GM19328 (cell line): ENCODE measurements at regions not wholly inside any gene's neighbourhood (a gene's known extent, or its start where the extent isn't known, plus 50 kb on each side); places are given as distances from the start of the nearest gene placed in this dataset.
"Not testable (repeated sequence)": the region's sequence is repeated elsewhere in the genome, so short reads cannot be mapped to it uniquely, and the experiment has no call there.

Experiments
- ATAC-seq: cut with Tn5 transposase; IDR thresholded peaks from one replicate; pipeline ENCODE4 v1.9.1; 2021; ENCODE audit warnings: mild to moderate bottlenecking, moderate library complexity; ENCODE audit not compliant: unreplicated experiment

DNA sequence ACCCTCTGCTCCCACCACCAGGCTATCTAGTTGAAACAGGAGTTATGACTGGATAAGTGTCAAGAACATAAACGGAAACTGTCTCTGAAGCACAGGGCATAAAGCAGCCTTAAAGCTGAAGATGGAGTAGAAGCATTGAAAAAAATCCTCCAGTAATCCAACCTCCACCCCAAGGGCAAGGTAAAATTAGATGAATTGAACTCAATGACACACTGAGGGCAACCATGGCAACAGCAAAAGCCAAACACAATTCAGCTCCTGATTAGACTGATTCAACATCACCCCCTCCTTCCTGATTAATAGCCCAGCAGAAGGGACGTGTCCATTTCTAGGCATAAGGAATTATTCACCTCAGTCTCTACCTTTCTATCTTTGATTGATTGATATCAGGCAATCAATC, 183.2 kb upstream of the MAP3K1 start:
- ATAC-seq: no peak

DNA sequence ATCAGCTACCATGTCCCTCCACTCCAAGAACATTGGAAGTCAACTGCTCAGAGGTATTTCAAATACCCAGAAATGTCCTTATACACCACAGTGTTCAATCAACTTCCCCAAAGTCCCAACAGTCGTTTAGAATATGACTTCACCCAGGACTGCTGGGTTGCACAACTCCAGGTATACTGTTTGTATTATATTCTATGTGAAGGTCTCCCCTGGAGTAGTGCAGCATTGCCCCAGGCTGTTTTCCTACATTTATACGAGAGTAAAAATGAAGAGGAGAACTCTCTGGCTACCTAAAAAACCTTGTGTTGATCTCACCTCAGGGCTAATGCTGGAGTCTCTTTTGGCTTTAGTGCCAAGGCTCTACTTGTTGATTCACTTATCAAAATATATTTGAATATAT, 183.6 kb upstream of the MAP3K1 start:
- no peak for ATAC-seq

DNA sequence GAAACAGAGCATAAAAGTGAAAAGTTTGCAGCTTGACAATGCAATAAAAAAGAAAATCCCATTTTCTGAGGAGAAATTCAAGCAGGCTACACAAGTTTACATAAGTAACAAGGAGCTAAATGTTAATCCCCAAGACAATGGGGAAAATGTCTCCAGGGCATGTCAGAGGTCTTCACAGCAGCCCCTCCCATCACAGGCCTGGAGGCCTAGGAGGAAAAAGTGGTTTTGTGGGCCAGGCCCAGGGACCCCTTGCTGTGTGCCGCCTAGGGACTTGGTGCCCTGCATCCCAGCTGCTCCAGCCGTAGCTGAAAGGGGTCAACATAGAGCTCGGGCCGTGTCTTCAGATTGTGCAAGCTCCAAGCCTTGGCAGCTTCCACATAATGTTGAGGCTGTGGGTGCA, 186.7 kb upstream of the MAP3K1 start:
- not testable (repeated sequence) for ATAC-seq

DNA sequence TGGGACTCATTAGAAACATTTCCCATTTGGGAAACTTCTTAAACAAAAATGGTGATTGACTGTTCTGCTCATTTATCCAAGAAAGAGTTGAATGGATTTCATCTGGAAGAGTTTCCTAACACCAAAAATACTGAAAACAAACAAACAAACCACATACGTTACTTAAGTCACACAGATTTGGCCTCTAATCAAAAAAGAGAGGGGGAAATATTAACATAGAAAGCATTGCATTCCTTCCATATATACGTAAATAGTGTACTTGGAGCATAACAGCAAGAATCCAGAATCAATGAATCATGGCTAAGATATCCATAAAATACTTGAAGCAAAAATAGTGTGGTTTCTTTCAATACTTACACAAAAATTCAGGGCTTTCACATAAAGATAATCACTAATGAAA, 189.8 kb upstream of the MAP3K1 start:
- no peak for ATAC-seq

DNA sequence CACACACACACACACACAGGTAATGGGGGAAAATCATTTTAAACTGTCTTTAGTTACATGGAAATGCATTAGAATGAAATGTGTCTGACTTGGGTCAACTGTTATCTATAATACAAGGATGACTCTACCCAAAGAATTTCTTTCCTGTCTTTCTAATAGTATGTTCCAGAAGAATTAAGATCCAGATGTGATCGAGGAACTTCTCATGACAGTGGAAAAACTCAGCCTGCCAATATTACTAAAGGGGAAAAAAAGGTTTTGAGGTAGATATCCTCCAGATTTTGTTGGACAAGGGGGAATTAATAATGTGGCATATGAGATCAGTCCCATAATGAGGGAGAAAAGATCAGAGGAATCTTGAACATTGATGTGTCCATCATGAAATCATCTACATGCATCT, 190.6 kb upstream of the MAP3K1 start:
- no peak for ATAC-seq

DNA sequence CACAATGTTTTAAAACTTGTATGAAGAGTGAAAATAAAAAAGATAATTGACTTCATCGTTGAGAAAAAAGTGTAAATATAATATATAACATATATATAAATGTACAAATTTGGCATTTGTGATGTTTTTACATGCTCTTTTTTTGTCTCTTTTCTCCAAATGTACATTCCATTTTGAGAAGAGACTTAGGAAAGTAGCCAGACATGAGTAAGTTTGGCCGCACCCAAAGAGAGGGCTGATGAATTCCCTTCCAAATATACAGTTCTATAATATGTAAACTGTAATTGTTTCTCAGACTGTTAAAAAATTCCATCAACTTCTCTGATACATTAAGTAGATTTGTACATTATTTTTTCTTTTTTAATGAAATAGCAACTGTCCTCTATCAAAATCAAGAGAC, 193.2 kb upstream of the MAP3K1 start:
- ATAC-seq: no peak

DNA sequence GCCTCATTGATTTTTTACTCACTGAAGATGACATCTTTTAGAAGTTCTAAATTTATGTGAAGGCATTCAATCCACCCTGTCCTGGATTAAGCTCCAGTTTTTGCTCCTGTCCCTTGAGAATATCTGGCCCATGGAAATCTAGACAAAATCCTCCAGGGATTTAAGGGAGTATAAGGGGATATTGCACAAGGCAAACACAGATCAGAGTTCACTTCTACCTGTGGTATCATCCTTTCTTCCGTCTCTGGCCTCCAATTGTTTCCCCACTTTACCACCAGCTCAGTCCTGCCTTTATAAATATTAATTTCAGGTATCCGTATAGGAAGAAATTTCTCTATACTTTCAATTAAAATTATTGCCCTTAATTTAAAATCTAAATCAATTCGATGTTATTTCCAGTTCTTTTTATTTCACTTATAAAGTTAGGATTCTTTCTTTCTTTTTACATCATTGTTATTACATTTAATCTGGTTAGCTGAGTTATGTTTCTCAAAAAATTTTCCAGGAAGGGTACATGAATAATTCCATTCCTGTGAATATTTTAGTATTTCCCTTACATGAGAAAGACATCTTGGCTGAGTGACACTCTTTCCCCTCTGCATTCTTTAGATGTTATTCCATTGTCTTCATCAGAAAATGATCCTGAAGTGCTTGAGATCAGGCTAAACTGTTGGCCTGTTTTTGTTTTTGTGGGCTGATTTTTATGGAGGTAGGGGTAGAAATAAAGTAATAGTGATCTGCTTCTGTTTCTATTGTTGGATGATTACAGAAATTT, 194.3 kb upstream of the MAP3K1 start:
- ATAC-seq: no peak

DNA sequence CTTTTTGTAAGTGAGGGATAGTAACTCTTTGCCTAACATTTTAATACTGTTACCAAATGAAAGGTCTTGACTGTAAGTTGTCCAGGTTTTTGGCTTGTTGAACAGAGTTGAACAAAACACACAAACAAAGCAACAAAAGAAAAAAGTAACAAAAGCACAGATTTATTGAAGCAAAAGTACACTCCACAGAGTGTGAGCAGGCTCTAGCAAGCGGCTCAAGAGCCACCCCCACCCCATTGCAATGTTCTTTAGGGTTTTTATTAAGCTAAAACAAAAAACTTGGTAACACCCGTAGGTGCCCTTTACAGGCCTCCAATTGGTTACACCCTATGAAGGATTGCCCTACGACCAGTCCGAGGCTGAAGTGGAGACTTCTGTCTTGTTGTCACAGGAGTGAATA, 197.4 kb upstream of the MAP3K1 start:
- ATAC-seq: no peak

DNA sequence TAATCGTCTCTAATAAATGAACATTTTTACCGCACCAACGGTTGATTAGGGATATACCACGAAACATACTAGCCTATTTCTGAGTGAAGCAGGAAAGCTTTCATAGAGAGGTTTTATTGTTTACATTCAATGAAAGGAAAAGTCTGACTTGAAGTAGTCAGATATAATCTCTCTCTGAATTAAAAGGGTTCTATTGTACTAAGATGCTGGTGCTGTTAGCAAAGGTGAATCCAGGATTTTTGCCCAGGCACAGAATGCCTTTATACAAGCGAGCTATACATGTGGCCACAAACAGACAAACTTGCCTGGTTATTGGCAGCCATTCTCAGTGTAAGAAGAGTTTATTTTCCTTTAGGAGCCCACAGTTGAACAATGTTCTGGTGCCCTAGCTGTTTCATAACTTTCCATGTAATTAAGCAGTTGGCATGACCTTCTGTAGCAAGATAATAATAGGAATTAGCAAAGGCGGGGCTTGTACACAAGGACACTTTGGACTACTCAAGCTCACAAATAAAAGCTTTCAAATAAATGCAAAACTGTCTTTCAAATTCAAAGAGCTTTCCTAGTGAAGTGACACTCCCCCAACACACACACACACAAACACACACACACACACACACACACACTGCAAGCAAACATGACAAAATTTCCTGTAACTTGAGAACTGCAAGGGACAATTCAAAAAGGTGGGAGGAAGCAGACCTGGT, 198.7 kb upstream of the MAP3K1 start:
- no peak for ATAC-seq

DNA sequence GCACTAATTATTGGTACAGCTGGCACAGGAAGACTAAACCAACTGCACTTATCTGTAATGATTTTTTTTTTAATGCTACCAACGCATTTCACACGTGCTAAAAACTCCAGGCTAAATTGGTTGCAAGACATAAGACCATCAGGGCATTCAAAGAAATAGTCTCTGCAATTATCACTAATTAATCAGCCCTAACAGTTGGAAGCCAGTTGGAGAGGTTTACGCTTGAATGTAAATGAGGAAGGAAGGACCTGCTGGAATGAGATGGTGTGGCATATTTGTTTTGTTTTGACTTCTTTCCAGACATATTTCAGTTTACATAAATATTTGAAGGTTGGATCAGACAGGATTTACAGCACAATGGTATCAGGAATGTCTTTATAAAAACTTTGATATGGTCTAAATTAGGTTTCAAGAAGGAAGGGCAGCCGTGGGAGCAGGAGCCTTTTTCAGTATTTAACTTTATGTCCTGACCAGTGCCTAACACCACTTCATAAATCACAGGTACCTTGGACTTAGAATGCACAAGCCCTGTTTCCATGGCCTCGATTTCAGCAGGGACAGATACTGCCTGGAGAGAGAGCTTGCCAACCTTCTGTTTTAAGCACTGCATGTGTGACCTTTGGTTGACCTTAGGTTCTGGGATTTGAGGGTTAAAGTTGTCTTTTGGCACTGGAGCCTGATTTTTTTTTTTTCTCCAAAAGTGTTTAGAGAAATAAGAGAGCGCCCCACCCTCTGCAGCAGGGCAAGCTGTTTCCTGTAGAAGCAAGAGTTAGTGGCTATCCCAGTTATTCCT, 199.8 kb upstream of the MAP3K1 start:
- no peak for ATAC-seq

DNA sequence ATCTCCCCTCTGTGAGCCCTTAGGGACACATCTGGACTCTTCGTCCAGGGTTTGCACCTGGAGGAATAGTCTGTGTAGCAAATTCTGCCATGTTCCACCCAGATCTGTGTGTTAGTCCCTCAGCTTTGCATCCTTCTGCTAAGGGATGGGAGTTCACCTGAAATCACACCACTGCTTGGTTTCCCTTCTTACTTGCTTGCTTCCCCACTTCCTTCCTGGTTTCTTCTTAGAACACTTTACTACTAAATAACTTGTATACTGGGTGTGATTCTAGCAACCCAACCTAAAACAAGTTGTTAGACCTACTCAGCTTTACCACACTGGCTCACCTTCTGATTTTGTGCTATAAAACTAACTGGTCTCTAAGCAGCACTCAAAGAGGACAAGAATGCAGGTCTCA, 202.6 kb upstream of the MAP3K1 start:
- ATAC-seq: no peak

DNA sequence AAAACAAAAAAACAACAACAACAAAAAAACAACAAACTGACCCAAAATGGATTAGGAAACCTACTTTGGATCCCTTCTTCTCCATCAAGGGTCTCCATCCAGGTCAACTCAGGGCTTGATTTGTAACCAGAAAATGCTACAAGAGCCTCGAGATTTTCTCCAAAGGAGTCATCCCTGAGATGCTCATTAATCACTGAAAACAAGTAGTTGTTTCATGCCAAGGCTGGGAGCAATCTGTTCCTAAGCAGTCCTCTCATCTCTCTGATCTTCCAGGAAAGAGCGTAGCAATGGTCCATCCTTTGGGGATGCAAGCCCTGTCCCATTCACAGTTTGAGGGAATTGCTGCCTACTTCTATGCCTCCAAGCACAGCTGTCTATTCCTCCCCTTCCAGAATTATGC, 203.0 kb upstream of the MAP3K1 start:
- ATAC-seq: no peak

DNA sequence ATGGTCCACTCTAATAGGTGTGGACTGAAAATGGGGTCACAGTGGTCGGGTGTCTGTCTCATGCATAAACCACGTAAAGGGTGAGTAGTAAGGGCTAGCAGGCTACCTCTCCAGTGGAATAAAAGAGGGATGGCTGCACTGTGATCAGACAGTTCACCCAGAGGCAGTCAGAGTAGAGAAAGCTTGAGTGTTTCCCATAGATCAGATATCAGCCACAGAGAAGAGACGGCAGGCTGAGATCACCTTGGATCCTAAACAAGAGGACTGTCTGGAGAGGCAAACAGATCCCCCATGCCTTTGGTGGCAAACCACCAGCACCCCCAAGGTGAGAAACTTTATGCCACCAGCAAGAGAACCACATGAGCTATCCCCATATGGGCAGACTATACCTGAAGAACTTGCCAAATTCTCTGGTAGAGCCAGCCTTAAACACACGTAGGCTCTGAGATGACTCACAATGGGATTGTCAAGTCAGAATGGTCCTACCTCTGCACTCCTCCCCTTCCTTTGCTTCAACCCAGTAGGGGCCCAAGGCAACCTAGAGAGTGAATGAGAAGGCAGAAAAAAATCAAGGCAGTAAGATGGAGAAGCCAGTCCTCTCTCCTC, 205.2 kb upstream of the MAP3K1 start:
- ATAC-seq: no peak

DNA sequence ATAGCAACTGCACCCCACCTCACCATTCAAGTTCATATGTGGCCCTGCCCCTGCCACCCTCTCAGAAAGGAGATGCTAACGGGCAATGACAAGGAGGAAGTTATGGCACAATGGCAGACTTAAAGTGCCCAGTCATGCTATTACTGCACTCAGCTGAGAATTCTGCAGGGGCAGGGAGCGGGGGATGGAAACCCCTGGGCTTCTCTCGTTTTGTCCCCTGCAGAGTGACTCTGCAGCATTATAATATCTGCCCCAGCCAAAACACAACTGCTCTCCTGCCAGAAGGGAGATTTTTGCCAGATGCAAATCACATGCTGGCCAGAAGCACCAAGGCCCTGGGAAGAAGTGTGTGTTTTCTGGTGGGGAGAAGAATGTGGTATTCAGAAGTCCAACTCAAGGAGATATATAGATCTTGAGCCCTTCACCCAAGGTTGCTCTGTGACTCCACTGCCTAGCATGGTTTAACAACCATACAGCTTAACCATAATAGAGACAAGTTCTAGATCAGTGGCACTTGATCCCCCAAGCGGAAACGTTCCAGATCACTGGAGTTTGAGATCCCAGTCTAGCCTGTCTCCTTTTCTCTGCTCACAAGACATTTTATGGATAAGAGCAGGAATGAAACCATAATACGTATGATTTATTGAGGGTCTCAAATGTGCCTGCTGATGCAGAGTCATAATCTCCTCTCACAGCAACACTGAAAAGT, 207.0 kb upstream of the MAP3K1 start:
- no peak for ATAC-seq

DNA sequence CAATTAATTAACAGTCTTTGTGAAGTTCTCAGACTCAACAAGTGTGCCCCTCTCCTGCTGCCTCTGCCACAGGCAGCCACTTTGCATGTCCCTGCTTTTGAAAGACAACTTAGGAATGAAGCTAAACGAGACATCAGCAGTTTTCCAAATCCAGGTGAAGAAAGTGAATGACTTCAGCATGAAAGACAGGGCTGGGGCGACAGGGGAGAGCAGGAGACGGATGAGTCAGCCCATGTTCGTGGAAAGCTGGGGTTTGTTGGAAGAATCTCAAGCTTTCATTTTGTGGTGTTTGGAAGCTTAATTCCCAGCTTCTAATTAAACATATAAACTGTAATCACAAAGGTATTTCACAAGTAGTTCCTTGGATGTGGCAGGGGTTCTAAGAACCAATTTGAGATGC, 207.8 kb upstream of the MAP3K1 start:
- no peak for ATAC-seq

DNA sequence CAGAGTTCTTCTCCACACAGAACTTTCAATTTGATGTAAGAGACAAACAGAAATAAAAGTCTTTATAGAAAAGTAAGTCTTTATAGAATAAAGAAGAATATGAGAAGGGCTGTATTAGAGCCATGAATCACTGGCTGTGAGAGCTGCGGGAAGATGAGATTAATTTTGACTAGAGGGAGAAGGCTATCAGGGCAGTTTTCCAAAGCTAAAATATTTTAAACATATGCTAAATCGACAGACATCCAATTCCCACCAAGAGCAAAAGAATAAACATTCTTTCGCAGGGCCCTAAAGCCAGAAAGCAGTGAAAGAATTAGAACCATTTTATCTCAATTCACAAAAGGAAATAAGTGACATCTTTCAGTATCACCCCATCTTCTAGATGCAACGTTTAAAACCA, 208.3 kb upstream of the MAP3K1 start:
- no peak for ATAC-seq

DNA sequence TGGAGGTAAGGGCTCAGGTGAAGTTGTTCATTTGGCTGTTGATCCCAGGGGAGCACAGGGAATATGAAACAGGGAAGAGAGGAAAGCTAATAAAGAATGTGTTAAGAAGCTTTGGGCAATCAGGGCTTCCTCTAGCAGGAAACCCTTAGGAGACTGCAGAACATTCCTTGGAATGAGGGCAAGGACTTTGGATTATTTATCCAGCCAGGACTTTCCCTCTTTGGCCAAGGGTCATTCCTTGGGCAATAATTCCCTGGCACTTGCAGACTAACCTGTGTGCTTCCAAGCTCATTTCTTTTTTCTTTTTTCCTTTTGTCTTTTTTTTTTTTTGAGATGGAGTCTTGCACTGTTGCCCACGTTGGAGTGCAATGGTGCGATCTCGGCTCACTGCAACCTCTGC, 209.2 kb upstream of the MAP3K1 start:
- ATAC-seq: no peak

DNA sequence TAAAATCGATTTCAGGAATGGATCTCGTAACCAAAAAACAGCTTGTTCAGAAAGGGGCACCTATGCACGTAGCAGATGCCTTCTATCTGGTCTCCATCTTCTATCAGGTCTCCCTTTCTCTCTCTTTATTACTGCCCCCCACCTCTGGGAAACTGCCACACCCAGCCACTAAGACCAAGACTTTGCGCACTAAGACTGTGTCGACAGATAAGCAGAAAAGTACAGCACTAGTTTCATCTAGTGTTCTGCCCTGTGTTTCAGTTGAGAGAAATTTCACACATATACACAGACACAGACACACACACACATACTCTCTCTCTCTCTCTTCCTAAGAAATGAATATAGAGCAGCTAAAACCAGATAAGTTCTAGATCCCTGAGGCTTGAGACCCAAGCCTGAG, 210.1 kb upstream of the MAP3K1 start:
- no peak for ATAC-seq

DNA sequence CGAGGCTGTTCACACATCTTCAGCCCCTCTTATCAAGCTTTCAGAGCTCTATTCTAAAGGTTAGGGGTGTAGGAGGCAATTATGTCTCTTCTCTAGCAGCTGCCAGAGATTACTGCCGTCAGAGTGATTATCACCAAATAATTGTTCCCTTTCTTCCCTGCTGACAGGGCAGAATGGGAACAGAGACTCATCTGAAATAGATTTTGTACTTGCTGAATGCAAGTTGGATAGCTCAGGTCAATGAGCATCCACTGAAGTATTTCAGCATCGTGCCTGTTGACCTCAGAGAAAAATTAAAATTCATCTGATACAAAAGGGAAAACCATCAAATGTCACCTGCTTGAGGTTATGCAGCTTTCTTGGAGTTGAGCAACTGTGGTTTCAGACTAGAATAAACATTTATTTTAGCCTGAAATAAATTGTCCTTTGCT, 213.7 kb upstream of the MAP3K1 start:
- ATAC-seq: no peak

DNA sequence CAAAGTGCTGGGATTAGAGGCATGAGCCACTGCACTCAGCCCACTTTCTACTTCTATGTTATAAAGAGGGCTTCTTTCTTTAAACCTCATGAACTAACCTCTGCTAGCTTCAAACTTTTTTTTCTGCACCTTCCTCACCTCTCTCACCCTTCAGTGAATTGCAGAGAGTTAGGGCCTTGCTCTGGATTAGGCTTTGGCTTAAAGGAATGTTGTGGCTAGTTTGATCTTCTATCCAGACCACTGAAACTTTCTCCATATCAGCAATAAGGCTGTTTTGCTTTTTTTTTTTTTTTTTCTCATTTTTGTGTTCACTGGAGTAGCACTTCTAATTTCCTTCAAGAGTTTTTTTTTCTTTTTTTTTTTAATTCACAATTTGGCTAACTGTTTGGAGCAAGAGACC, 216.4 kb upstream of the MAP3K1 start:
- no peak for ATAC-seq

DNA sequence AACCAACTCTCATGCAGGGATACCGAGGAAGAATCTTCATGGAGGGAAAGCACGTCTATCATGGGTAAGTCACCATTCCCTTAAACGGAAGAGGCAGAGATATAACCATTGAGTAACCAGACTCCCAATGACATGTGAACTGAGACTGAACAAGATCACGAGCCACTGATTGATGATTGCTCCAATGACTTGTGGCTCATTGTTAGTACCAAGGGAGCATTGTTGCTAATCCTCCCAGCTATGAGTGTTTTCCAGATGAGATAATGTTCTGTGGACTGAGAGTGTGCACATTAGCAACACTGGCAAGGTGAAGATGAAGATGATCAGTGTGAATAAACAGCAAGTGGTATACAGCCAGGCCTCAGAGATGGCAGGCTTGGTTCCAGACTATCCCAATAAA, 219.2 kb upstream of the MAP3K1 start:
- ATAC-seq: no peak
